ENCODE measurements at regions not wholly inside any gene's neighbourhood (a gene's known extent, or its start where the extent isn't known, plus 50 kb on each side); places are given as distances from the start of the nearest gene placed in this dataset.

DNA sequence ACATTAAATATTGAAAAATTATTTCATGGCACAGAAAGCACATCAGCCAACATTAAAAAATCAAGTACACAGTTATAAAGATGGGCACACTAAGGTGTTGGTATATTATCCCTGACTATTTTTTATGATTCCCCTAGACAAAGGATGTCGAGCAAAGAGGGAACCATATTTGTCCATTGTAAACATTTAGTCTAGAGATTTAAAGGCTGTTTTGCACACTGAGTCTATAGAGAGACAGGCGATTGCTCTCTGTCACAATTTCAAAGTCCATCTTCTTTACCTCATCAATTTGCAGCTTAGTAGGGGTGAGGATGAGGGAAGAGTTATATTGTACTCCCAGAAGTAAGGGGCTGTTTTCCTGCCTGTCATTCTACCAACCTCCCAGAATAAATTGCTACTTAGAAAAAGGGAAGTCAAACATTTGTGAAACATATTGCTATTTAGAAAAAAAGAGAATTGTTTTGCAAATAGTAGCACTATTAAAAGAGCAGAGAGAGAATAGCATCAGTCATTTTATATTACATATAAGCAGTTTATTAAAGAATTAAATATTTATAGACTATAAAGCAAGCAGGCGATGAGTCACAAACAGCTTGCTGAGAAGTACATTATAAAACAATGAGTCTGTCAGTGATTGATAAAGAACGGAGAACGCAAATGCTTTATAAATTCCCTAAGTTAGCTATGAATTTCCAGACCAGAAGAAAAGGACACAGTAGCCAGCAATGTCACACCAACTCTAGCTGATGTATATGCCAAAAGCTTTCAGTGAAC, 270.6 kb upstream of the PMFBP1 start:
- TF ChIP-seq TEAD4 (IDR thresholded peaks at IDR 0.05) = no peak
- no peak for TF ChIP-seq FOXM1 (IDR thresholded peaks at IDR 0.05; ENCODE audit: borderline replicate concordance, low read depth)
